ENCODE measurements at regions not wholly inside any gene's neighbourhood (a gene's known extent, or its start where the extent isn't known, plus 50 kb on each side); places are given as distances from the start of the nearest gene placed in this dataset.

DNA sequence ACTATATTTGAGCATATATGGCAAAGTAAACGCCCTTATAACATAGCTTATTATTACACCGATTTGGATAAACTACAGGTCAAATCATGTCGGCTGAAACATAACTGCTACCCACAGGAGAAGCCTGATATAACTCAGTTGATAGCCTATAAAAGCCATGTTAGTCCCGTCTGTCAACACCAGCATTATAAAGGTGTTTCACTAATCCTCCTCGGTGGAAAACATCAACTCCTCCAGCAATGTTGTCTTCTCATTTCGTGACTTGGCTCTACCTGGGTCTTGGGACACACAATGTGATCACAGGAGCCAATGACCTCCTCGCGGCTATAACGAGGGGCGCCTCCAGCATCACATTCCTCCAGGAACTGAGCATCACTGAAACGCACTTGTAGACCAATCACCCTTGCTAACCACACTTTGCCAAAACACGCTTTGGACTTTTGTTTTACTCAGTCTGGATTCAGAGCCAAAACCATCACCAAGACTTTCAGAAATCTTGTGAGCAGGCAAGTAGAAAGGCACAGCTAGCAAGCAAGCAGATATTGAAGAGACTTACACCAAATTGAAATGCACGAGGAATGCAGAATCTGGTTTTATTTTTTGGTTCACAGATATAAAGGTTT, 269.7 kb upstream of the NFE2L3 start:
- Mint-ChIP-seq H3K36me3 (no peaks in the 10 kb centered on the region), H3K9me3 (no peaks in the 10 kb centered on the region), H3K4me3 (no peak overlapping the region), H3K4me1 (no peaks in the 10 kb centered on the region), H3K27ac (no peak overlapping the region)
- DNase-seq (ENCODE audit: low spot score in 2 of 2) (no peak), ATAC-seq (no peak)

DNA sequence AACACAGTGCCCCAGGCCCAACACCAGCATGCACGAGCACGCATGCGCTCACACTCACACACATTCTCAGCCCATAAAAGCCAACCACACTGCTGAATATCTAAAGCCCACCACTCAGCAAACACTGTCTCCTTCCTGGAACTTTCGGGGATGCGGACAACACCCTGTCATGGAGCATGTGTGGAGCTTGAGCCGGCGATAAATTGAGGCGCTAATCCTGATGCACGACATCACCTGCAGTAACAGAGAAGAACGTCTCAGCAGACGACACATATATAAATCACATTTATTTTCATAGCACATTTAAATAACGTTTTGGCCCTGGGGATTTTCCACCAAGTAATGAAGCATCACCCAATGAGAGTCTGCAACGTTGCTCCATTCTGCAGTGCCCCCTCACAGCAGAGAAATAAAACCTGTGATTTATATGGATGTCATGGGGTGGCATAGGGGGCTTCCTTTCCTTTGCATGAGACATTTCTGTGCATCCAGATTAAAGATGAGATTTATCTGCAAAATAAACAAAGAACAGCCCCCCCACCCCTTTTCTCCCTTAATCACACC, 267.7 kb upstream of the NFE2L3 start:
- ATAC-seq (no peak), DNase-seq (ENCODE audit: low spot score in 2 of 2) (no peak)
- no peak overlapping the region for H3K4me3 Mint-ChIP-seq
- H3K27ac Mint-ChIP-seq, result no peak overlapping the region
- no peaks in the 10 kb centered on the region for H3K9me3 Mint-ChIP-seq
- no peaks in the 10 kb centered on the region for H3K4me1 Mint-ChIP-seq
- H3K36me3 Mint-ChIP-seq, result no peaks in the 10 kb centered on the region

GRCh38 chr7:25885057-25885576, 266.9 kb upstream of the NFE2L3 start:
- no peaks in the 10 kb centered on the region for H3K9me3 Mint-ChIP-seq
- no peak overlapping the region for H3K27ac Mint-ChIP-seq
- H3K36me3 Mint-ChIP-seq, result no peaks in the 10 kb centered on the region
- H3K4me3 Mint-ChIP-seq, result no peak overlapping the region
- ATAC-seq (no peak), DNase-seq (ENCODE audit: low spot score in 2 of 2) (no peak)
- H3K4me1 Mint-ChIP-seq, result no peaks in the 10 kb centered on the region

- ATAC-seq (no peak), DNase-seq (ENCODE audit: low spot score in 2 of 2) (no peak)
- Mint-ChIP-seq H3K4me1 (no peaks in the 10 kb centered on the region), H3K4me3 (no peak overlapping the region), H3K9me3 (no peaks in the 10 kb centered on the region), H3K27ac (peak overlapping the region; percentile 8), H3K36me3 (no peaks in the 10 kb centered on the region)
Measured at GRCh38 chr7:25886387-25887240, 265.4 kb upstream of the NFE2L3 start.

DNA sequence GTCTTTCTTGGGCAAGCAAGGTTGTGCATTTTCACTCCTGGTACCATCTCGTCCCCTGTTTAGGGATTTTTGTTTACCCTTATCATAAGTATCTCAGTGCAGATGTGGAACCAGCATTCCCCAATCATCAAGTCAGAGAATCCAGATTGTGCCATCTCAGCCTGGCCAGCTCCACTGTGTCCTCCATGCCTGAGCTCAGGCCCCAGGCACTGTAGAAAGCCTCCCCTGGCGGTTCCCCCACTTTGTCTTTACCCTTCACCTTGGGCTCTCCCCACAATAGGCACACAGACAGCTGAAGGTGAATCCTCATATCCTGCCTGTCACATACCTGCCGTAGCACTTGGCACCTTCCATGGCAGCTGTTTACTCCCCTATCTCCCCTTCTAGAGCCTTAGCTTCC, 264.7 kb upstream of the NFE2L3 start:
- Mint-ChIP-seq H3K27ac (peak overlapping the region; percentile 8), H3K4me3 (no peak overlapping the region)

GRCh38 chr7:25887795-25888559, 264.0 kb upstream of the NFE2L3 start:
- Mint-ChIP-seq H3K9me3 (no peaks in the 10 kb centered on the region), H3K27ac (no peak overlapping the region), H3K4me1 (peaks cover 3% of the 10 kb centered on the region), H3K4me3 (no peak overlapping the region), H3K36me3 (peaks cover 3% of the 10 kb centered on the region)
- no peak for ATAC-seq
- DNase-seq (ENCODE audit: low spot score in 2 of 2), result no peak

More for the DNA sequence above, 264.7 kb upstream of the NFE2L3 start:
- no peaks in the 10 kb centered on the region for H3K4me1 Mint-ChIP-seq
- H3K9me3 Mint-ChIP-seq, result no peaks in the 10 kb centered on the region
- DNase-seq (ENCODE audit: low spot score in 2 of 2) (no peak), ATAC-seq (no peak)
- no peaks in the 10 kb centered on the region for H3K36me3 Mint-ChIP-seq

DNA sequence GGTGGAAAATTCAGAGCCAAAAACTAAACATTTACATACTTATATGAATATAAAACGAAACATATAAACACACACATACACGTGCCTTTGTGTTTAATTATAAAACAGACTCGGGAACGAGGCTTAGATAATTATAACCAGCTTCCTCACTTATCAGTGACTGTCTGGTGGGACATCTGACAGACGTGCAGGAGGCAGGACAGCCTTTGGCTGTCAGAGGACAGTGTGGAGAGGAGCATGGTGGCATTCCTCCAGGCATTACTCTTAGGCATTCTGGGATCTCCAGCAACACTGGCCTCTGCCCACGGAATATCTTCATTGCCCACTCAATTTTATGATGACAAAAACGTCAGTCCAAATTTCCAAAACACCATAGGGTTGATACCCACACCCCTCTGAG, 262.2 kb upstream of the NFE2L3 start:
- H3K9me3 Mint-ChIP-seq, result no peaks in the 10 kb centered on the region
- H3K4me1 Mint-ChIP-seq, result peaks cover 16% of the 10 kb centered on the region
- DNase-seq (ENCODE audit: low spot score in 2 of 2) (no peak), ATAC-seq (no peak)
- H3K36me3 Mint-ChIP-seq, result peaks cover 5% of the 10 kb centered on the region
- no peak overlapping the region for H3K27ac Mint-ChIP-seq
- H3K4me3 Mint-ChIP-seq, result no peak overlapping the region

- peak in 1 of 2 donors; percentile 43 for DNase-seq (ENCODE audit: low spot score in 2 of 2)
- Mint-ChIP-seq H3K4me1 (peaks cover 28% of the 10 kb centered on the region), H3K27ac (no peak overlapping the region), H3K4me3 (no peak overlapping the region), H3K9me3 (no peaks in the 10 kb centered on the region), H3K36me3 (peaks cover 5% of the 10 kb centered on the region)
- no peak for ATAC-seq
Measured at GRCh38 chr7:25891591-25891990, 260.4 kb upstream of the NFE2L3 start.

GRCh38 chr7:25893436-25893835, 258.6 kb upstream of the NFE2L3 start:
- Mint-ChIP-seq H3K9me3 (no peaks in the 10 kb centered on the region), H3K4me3 (peak overlapping the region; percentile 74), H3K27ac (peak overlapping the region; percentile 91), H3K4me1 (peaks cover 28% of the 10 kb centered on the region), H3K36me3 (peaks cover 5% of the 10 kb centered on the region)
- ATAC-seq (no peak), DNase-seq (ENCODE audit: low spot score in 2 of 2) (no peak)

GRCh38 chr7:25894002-25894901, 257.7 kb upstream of the NFE2L3 start:
- DNase-seq (ENCODE audit: low spot score in 2 of 2), result peak in 1 of 2 donors; percentile 50
- H3K27ac Mint-ChIP-seq, result peak overlapping the region; percentile 58
- peaks cover 28% of the 10 kb centered on the region for H3K4me1 Mint-ChIP-seq
- ATAC-seq, result peak; percentile 69
- H3K4me3 Mint-ChIP-seq, result peak overlapping the region; percentile 55
- H3K36me3 Mint-ChIP-seq, result peaks cover 5% of the 10 kb centered on the region
- H3K9me3 Mint-ChIP-seq, result no peaks in the 10 kb centered on the region

GRCh38 chr7:25894902-25895791, 256.9 kb upstream of the NFE2L3 start:
- H3K9me3 Mint-ChIP-seq, result no peaks in the 10 kb centered on the region
- no peak overlapping the region for H3K27ac Mint-ChIP-seq
- H3K4me3 Mint-ChIP-seq, result peak overlapping the region; percentile 55
- H3K4me1 Mint-ChIP-seq, result peaks cover 28% of the 10 kb centered on the region
- DNase-seq (ENCODE audit: low spot score in 2 of 2) (peak; percentile 60 to 77), ATAC-seq (peak; percentile 77)
- peaks cover 5% of the 10 kb centered on the region for H3K36me3 Mint-ChIP-seq

- peaks cover 5% of the 10 kb centered on the region for H3K36me3 Mint-ChIP-seq
- no peak overlapping the region for H3K4me3 Mint-ChIP-seq
- no peaks in the 10 kb centered on the region for H3K9me3 Mint-ChIP-seq
- DNase-seq (ENCODE audit: low spot score in 2 of 2) (no peak), ATAC-seq (peak; percentile 5)
- no peak overlapping the region for H3K27ac Mint-ChIP-seq
- peaks cover 28% of the 10 kb centered on the region for H3K4me1 Mint-ChIP-seq
Measured at GRCh38 chr7:25895792-25896171, 256.2 kb upstream of the NFE2L3 start.

GRCh38 chr7:25897261-25897782, 254.7 kb upstream of the NFE2L3 start:
- H3K36me3 Mint-ChIP-seq, result peaks cover 5% of the 10 kb centered on the region
- peaks cover 28% of the 10 kb centered on the region for H3K4me1 Mint-ChIP-seq
- no peak for DNase-seq (ENCODE audit: low spot score in 2 of 2)
- no peak for ATAC-seq
- H3K9me3 Mint-ChIP-seq, result no peaks in the 10 kb centered on the region
- H3K27ac Mint-ChIP-seq, result no peak overlapping the region
- H3K4me3 Mint-ChIP-seq, result no peak overlapping the region
